Nucleus accumbens (tissue), 56 donors: ENCODE measurements at regions not wholly inside any gene's neighbourhood (a gene's known extent, or its start where the extent isn't known, plus 50 kb on each side); places are given as distances from the start of the nearest gene placed in this dataset.
"Not testable (repeated sequence)": the region's sequence is repeated elsewhere in the genome, so short reads cannot be mapped to it uniquely, and the experiment has no call there.

Source experiments
- DNase-seq, 56 donors: peaks; one replicate each; lab custom pipeline; 2025; lab: John Stamatoyannopoulos, UW

DNA sequence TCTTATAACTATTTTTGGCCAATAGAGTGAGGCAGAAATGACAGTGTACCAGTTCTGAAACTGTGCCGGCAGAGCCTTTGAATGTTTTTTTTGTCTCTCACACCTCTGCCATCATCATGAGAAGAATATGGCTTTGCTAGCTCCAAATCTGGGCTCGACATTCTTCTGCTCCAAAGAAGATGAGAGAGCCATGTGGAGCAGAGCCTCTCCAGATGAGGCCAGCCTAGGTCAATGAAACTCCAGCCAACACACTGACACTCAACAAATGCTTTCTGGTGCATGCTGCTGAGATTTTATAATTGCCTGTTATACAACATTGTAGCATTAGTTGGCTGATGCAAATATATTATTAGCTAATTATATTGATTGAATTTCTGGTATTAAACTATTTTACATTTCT lies 154.7 kb downstream of the SLC38A4 start:
- no peak for DNase-seq

DNA sequence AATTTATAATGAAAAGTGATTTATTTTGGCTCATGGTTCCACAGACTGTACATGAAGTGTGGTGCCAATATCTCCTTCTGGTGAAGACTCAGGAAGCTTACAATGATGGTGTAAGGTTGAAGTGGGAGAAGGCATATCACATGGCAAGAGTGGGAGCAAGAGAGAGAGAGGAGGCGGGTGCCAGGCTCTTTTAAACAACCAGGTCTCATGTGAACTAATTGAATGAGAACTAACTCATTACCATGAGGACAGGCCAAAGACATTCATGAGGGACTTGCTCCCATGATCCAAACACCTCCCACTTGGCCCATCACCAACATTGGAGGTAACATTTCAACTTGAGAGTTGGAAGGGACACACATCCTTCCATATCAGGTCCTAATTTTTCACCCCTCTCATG lies 155.2 kb downstream of the SLC38A4 start:
- DNase-seq = no peak

DNA sequence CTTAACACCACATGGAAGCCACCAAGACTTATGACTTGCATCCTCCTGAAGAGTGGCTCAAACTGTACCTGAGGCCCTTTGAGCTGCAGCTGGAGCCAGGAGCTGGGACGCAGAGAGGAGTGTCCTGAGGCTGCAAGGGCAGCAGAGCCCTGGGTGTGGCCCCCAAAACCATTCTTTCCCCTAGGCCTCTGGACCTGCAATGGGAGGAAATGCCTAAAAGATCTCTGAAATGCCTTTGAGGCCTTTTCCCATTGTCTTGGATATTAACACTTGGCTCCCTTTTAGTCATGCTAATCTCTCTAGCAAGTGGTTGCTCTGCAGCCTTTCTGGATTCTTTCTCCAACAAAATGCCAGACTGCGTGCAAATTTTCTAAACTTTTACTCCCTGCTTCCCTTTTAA lies 156.1 kb downstream of the SLC38A4 start:
- no peak for DNase-seq

DNA sequence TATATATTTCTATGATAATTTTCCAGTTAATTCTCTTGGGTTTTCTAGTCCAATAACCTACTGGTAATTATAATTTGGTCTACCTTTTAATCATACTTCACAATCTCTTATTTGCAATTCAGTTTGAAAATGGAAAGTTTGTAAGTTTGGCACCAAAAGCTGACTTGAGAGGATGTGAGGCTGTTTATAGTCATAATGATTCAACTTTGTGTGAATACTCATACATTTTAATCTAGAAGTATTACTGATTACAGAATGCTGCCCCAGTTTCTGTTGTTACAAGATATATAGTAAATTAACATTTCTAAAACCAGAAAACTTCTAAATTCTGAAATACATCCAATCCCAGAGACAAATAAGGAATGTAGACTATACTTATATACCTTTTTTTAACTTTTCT lies 158.2 kb downstream of the SLC38A4 start:
- DNase-seq = no peak

DNA sequence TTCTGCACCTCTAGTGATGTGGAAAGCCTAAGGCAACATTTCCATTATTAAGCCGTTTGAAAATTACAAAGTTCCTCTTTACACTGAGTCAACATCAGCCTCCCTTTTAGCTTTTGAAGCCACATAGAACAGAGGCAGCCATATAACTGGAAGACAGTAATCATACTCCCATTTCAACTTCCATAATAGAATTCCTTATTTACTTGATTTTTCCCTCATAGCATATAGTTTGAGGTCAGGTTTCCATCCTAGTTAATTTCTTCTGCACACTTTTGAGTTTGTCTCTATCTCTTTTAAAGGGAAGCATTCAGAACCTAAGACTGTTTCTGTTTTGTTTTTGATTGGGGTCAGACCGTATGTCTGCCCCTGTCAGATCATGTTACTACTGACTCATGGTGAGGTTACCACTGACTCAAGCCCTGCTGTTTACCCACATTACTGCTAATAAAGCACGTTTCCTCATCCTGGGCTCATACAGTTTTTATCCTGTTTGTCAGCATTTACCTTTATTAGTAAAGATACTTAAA lies 161.0 kb downstream of the SLC38A4 start:
- DNase-seq = no peak

DNA sequence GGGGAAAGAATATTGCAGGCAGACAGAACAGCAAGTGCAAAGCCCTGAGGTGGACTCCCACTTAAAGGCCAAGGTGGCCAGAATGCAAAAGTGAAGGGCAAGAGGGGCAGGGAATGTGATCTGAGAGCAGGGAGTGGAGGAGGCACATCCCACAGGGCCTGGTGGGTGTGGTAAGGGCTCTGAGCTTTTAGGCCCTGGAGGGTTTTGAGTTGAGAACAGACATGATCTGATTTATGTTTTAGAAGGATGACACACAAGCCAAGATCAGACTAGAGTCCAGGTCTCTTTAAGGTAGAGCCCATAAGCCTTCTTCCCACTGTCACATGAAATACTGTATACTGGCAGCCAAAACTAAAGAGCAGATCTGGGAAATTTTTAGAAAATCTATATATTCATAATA lies 162.5 kb downstream of the SLC38A4 start:
- DNase-seq = no peak

DNA sequence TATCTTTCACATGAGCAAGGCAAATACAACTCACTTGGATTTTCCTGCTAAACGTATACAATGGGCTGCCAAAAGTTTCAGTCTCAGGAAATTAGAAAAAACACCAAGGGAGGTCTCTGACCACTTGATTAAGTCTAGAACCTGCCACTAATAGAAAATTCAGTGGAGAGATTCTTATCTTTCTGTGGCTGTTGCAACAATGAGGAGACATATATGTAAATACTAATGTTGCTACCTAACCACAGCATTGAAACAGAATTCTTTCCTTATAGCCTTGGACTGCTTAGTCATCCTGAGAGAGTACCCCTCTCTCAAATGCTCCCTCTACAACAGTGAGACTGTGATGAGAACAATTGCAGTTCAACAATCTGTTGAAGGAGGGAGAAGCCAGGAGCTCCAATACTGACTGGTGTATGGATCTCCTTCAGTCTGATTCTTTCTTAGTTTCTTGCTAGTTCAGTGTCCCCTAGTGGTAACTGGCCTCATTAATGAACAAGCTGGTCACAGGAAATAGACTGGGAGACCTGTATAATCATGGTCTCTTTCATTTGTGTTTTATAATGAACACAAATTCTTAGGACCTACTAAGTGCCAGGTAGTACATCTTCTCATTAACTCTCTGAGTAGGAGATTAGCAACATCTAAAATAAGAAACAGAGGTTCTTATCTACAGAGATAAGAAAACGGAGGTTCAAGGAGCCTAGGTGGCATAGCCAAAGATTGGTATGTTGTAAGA lies 164.5 kb downstream of the SLC38A4 start:
- DNase-seq = peak in 3 of 56 donors; percentile 5 to 14 (median 8)

DNA sequence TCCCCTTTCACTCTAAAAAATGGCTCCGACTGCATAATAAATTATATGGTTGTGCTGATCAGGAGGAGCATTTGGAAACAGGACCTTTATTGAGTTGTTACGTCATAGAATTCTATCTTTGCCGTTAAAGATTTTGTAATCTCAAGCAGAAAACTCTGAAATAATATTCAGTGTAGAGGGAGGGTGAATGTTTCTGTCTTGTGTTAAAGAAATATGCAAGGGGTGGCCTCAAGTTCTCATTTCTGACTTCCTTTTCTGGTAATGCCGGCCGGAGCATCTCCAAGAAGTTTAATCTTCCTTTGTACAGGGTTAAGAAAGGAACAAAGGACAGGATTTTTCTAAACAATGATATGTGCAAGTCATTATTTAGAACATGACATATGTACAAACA lies 165.1 kb downstream of the SLC38A4 start:
- DNase-seq = no peak

DNA sequence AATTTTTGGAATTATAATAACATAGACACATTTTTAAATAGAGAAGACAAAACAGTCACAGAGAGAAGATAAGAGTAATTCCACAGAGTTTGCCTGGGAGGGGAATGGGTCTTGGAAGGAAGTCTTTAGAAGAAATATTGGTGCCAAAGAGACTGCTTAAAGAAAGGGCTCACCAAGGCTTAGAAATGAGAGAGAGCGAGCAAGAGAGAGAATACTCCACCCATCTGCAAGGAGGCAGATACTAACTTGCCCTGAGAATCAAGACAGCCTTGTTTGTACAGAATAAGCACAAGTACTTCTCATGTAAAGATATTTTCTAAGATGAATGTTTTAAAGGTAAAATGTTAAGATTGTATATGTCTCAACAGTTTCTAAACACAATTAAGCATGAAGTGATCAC lies 165.5 kb downstream of the SLC38A4 start:
- no peak for DNase-seq

DNA sequence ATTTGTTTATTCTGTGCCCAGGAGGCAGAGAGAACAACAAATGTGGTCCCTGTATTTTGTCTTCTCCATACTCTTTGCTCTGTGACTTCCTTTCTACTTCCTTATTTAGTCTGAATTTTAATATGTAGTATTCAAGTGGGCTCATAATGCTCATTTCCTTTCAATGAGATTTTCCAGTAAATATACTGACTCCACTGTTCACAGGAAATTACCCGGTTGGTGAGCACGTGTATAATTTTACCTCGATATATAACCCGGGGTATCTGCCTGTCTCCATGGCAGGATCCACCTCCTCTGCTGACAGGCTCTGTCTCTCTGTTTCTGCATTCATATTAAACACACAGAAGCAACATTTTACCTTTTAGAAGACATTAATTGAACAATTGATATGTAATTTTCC lies 166.0 kb downstream of the SLC38A4 start:
- no peak for DNase-seq

DNA sequence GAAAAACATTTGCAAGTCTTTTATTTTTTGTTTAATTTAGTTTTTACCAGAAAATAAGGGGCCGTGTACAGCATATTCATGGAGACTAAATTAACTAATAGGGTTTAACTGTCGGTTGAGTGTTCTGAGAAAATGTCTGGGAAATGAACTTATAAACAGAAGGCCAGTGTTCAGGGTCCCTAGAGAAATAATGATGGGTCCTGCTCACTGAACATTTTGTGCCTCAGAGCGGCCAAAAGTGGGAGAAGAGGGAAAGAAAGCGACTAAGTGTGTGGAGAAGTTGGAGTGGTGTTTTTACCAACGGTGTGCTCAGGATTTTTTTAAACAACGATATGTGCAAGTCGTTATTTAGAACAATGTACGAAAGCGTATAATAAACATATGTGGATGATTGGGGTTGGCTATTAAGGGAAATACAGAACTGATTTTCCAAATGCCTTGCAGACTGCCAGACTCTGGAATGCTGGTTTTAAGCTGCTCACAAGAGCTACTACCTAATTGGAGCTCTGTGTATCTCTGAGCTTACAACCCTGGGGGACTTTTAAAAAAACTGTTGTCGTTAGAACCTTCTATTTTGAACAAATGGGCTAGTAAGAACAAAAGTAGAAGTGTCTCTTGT lies 166.7 kb downstream of the SLC38A4 start:
- DNase-seq = no peak

DNA sequence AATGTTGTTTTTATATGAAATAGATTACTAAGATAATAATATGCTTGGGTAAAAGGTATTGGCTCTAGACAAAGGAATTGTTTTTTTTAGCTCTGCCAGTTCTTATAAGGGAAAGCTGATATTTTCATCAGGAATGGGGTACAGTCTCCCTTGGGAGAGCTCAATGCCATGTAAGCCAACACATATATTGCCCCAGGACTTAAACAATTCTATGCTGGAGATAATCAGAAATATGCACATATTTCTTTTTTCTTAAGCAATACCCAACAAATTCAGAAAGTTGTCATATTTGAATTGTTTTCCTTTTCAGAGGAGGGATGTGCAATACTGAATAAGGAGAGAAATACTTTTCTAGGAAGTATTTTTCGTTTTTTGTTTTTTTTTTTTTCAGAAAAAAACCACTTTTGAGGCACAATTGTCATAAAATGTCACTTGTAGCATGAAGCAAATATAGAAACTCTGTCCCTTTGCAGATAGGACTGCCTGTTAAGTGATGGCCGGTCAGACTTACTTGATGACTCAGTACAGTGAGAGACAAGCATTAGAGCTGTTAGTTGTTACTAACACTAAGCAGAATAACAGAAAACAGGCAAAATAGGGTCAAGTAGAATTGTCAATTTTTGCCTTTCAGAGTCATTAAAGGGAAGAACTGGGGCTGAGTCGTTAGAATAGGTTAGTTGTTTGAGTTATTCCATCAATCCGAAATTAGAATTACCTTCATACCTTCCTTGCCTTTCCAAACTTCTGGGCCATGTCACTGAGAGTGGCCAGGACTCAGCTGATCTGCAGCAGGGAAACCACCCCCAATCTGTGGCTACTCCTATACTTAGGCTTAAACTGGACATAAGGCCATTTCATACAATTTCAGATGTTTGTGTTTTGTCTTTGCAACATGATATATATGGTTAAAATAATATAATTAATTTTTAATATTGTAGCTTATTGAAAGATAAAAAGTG lies 168.1 kb downstream of the SLC38A4 start:
- DNase-seq = no peak

DNA sequence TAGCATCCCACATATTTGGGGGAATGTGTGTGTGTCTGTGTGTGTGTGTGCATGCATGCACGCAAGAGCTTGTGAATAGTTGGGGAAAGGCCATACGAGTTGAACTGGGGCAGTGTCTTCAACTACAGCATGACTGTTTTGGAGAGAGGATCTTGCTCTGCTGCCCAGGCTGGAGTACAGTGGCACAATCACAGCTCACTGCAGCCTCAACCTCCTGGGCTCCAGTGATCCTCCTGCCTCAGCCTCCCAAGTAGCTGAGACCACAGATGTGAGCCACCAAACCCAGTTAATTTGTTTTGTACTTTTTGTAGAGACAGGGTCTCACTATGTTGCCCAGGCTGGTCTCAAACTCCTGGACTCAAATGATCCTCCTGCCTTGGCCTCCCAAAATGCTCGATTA lies 169.8 kb downstream of the SLC38A4 start:
- DNase-seq = not testable (repeated sequence)

DNA sequence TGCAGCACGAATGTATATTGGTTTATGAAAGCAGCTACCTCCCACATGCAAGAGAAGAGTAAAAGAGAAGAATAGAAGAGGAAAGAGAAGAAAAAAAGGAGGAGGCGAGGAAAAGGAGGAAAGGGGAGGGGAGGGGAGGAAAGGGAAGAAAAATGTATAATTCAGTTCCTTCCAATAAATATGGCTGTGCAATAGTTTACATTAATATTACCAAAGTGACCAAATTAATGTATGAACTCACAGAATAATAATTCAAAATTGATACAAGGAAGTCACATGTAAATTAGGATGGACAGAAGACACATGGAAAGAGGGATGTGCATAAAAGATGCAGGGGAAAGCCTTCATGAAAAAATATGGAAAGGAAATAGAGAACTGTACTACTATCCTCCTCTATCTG lies 172.5 kb downstream of the SLC38A4 start:
- DNase-seq = no peak

DNA sequence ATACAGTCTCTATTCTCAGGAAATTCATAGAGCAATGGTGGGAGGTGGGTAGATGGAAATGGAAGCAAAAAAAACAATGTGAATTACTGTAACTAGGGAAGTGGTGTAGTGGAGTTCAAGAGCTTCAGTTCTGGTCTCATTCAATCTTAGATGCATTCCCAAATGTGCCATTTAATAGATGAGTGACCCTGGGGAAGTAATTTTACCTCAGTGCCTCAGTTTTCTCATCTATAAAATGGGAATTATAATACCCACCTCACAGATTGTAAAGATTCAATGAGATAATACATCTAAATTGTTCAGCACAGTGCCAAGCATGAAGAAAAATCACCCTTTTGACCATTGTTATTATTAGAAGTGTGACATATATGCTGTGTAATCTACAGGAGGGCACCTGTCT lies 173.1 kb downstream of the SLC38A4 start:
- no peak for DNase-seq

DNA sequence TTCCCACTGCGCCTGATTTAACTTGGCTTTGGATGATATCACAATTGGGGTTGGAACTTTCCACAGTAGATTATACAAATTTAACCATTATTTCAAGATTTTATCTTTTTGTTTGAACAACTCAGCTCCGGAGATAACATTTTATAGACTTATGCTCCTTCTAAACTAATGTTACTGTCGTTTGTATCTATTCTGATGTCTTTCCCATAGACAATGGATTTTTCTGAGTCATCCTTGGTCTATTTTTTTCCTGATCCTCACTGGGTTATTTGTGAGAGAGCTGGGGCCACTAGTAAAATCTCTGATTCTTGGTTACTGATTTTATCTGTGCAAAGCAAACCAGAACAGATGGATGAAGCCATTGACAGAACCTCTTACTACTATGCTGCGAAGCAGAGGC lies 175.1 kb downstream of the SLC38A4 start:
- DNase-seq = no peak

DNA sequence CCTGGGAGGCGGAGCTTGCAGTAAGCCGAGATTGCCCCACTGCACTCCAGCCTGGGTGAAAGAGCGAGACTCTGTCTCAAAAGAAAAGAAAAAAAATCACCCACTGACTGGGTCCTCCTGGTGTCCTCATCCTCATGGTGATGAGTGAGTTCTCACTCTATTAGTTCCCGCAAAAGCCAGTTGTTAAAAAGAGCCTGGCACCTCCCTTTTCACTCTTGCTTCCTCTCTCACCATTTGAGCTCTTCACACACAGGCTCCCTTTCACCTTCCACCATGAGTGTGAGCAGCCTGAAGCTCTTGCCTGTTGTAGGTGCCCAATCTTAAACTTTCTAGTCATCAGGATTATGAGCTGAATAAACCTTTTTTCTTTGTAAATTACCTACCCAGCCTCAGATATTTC lies 176.4 kb downstream of the SLC38A4 start:
- DNase-seq = no peak

DNA sequence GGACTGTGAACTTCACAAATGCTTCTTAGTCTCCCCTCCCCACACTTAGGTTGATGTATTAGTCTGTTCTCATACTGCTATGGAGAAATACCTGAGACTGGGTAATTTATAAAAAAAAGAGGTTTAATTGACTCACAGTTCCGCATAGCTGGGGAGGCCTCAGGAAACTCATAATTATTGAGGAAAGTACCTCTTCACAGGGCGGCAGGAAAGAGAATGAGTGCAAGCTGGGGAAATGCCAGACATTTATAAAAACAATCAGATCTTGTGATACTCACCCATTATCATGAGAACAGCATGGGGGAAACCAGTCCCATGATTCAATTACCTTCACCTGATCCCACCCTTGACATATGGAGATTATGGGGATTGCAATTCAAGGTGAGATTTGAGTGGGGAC lies 178.8 kb downstream of the SLC38A4 start:
- no peak for DNase-seq

DNA sequence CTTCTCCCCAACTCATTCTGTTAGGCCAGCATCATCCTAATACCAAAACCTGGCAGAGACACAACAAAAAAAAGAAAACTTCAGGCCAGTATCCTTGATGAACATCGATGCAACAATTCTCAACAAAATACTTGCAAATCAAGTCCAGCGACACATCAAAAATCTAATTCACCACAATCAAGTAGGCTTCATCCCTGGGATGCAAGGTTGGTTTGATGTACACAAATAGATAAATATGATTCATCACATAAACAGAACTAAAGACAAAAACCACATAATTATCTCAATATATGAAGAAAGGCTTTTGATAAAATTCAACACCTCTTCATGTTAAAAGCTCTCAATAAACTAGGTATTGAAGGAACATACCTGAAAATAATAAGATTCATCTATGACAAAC lies 184.1 kb downstream of the SLC38A4 start:
- not testable (repeated sequence) for DNase-seq

DNA sequence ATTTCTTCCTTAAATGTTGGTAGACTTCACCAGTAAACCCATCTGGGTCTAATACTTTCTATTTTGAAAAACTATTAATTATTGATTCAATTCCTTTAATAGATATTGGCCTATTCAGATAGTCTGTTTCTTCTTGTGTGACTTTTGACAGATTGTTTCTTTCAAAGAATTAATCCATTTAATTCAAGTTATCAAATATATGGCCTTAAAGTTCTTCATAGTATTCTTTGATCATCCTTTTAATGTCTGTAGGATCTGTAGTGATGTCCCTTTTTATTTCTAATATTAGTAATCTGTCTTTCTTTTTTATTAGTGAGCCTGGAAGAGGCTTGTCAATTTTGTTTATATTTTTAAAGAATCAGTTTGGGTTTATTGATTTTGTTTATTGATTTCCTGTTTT lies 190.0 kb downstream of the SLC38A4 start:
- DNase-seq = no peak
